ENCODE measurements at regions not wholly inside any gene's neighbourhood (a gene's known extent, or its start where the extent isn't known, plus 50 kb on each side); places are given as distances from the start of the nearest gene placed in this dataset.

GRCh38 chr7:115229401-115230105 is 307.7 kb downstream of the MDFIC start (continued):
- no peak for TF ChIP-seq ZNF592 (IDR thresholded peaks at IDR 0.05)
- TF ChIP-seq POLR2A (IDR thresholded peaks at IDR 0.05; ENCODE audit: low read depth, low read length), result no peak
- no peak for TF ChIP-seq EZH2 (IDR thresholded peaks at IDR 0.05; ENCODE audit: borderline replicate concordance, control insufficient read depth, low read depth, low read length)
- no peak for TF ChIP-seq YBX1 (IDR thresholded peaks at IDR 0.05)
- no peak for TF ChIP-seq ZBTB40 (IDR thresholded peaks at IDR 0.05; ENCODE audit: borderline replicate concordance)
- TF ChIP-seq MAX (IDR thresholded peaks at IDR 0.05; ENCODE audit: low read depth, low read length), result no peak
- no peak for TF ChIP-seq NR2F1 (conservative IDR thresholded peaks at IDR 0.05)
- no peak for TF ChIP-seq HDAC6 (IDR thresholded peaks at IDR 0.05; ENCODE audit: unreplicated experiment)
- no peak for TF ChIP-seq SIX5 (IDR thresholded peaks at IDR 0.05; ENCODE audit: low read depth, low read length, severe bottlenecking)
- TF ChIP-seq ZNF207 (IDR thresholded peaks at IDR 0.05; ENCODE audit: borderline replicate concordance), result no peak
- TF ChIP-seq TBL1XR1 (IDR thresholded peaks at IDR 0.05; ENCODE audit: low read depth, low read length), result no peak
- no peak for TF ChIP-seq ETV6 (conservative IDR thresholded peaks at IDR 0.05 in 1 of 2, IDR thresholded peaks at IDR 0.05 in 1 of 2; ENCODE audit: borderline replicate concordance in 1 of 2, low read depth in 1 of 2)
- no peak for TF ChIP-seq KAT2A (conservative IDR thresholded peaks at IDR 0.05; ENCODE audit: control insufficient read depth, low read depth, low read length)
- peak; percentile 77; the same call in 1 of the 2 replicates for TF ChIP-seq MEF2A (IDR thresholded peaks at IDR 0.05; ENCODE audit: insufficient read depth, low read depth, low read length)
- TF ChIP-seq EGR1 (IDR thresholded peaks at IDR 0.05; ENCODE audit: borderline replicate concordance in 1 of 2, low read depth in 2 of 2, low read length in 2 of 2), result no peak
- TF ChIP-seq DPF2 (IDR thresholded peaks at IDR 0.05), result no peak
- TF ChIP-seq NFYA (IDR thresholded peaks at IDR 0.05; ENCODE audit: borderline replicate concordance, low read depth, low read length), result no peak
- no peak for TF ChIP-seq ZBTB4 (CRISPR knock-in tag; IDR thresholded peaks at IDR 0.05)
- no peak for TF ChIP-seq NR2C1 (IDR thresholded peaks at IDR 0.05)
